Inferior parietal cortex (tissue), 1 donor: ENCODE measurements at regions not wholly inside any gene's neighbourhood (a gene's known extent, or its start where the extent isn't known, plus 50 kb on each side); places are given as distances from the start of the nearest gene placed in this dataset.
"Not testable (repeated sequence)": the region's sequence is repeated elsewhere in the genome, so short reads cannot be mapped to it uniquely, and the experiment has no call there.

Experiments
- DNase-seq: peaks from one replicate; pipeline ENCODE4 v3.0.0-alpha.2; 2016; ENCODE audit errors: extremely low spot score

DNA sequence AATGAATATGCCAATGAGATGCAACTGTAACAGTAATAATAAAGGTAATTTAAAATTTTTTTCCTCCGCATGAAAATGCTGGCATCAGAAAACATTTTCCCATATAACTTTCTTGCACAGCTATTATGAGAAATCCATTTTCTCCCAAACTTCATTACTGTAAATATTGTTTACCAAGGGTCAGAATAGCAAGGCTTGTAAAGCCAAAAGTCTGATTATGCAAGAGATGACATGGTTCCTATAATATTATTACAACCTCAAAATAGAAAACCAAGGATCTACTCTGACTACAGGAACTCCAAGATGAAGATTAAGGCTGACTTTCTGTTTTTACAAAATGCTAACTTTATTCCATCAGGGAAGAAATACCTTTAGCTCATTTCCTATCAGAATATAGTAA, 162.7 kb upstream of the CDK1 start:
- no peak for DNase-seq

DNA sequence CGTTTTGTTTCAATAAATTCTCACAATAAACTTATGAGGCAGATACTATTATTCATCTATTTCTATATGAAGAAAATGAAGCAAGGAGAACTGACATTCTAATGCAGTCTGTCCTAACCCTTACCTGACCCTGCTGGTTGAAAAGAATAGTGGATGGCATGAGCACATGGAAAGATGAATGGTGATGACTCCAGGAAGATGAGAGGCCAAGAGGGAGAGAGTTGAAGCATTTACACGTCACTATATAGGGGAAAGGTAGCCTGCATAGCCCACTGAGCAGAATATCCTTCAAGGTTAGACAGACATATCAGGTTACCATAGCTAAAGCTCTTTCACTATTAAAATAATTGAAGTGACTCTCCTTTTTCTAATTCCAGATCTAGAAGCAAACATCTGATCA, 163.9 kb upstream of the CDK1 start:
- DNase-seq: no peak

DNA sequence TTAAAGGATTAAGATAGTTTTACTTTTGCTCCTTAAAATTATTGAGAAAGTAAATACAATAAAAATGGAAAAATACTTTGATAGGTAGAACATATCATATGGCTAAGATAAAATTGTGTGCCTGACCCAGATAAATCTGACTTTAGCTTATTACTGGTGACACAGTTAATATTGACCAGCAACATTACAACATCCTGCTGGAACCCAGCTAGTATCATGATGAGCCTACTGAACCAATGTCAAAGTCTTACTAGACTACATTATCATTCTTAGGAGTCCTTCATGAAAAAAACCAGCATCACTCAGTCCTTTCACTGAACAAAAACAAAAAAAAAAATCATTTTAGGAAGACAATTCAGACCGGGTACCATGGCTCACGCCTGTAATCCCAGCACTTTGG, 164.8 kb upstream of the CDK1 start:
- DNase-seq: no peak

DNA sequence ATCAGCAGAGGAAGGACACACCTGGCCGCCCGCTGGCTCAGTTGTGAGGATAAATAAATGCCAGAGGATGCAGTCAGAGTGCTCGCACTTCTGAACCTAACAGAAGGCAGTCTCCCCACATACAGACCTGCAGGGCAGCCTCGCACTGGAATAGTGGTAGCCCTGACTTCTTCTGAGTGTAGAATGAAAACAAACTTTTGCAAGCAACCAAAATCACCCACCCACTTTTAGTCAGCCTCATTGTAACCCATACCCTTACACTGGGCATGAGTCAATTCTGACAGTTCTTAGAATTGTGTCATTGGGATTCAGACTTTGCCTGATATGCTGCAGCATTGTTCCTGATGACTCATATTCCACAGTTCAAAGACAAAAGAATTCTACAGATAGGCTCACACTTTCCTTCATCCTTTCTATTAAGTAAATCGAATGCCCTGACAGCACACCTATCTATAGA, 167.0 kb upstream of the CDK1 start:
- DNase-seq: no peak

DNA sequence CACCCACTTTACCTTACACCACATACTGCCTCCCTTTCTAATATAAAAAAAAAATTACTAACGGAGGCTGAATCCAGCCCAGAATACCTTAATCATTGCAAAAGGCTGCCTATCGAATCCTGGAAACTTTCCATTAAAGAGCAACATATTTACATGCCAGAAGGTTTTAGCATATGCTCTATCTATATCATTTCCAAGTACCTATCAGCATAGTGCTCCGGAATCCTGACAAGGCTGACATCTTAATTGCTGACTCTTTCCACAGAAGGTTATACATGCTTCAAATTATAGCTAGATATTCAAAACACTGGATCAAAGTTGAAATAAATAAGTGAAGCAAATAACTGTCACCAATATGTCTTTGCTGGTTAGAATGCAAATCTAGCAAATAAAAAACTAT, 170.9 kb upstream of the CDK1 start:
- DNase-seq: no peak

DNA sequence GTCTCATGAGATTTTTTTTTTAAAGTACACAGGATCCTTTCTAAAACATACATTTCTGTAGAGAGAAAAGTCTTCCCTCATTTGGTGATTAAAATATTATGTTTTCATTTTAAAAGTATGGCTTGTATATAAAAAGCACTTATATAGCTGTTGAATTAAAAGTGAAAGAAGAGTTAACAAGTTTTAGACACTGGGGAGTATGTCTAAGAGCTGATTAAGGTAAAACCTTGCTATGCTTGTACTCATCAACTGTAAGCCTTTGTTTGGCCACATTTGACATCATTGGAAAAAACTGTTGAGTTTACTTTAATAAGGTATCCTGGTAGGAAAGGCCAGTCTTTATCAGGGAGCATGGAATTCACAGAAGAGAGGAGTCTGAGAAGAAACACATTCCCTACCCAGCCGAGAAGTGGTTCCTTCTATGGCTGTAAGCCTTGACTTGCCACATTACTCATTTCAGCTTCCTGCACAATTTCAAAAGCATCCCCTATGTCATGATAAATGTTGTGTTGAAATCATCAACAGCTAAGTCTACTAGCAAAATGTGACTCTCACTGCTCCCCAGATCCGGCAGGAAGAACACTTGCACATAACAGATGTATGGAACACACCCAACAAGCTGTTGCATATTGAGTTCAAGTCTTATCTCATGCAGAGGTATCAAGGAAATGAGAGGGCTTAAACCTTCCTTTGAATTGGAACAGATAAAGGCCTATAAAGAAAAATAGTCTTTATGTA, 171.8 kb upstream of the CDK1 start:
- no peak for DNase-seq

DNA sequence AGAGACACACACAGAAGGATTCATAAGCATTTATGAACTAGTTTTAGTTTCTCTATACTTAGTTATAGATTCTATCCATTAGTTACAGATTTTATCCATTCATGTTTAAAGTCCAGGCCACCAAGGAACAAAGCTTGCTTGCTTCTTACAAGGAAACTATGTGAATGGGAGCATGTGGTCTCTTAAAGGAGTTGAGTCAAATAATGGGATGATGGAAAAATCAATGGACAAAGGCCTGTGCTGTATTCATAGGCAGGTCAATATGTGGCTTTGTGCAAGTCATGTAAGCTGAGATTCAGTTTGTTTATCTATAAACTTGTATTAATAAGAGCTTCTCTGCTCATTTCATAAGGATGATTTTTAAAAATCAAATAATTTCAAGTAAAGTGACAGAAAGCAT, 172.8 kb upstream of the CDK1 start:
- DNase-seq: no peak

DNA sequence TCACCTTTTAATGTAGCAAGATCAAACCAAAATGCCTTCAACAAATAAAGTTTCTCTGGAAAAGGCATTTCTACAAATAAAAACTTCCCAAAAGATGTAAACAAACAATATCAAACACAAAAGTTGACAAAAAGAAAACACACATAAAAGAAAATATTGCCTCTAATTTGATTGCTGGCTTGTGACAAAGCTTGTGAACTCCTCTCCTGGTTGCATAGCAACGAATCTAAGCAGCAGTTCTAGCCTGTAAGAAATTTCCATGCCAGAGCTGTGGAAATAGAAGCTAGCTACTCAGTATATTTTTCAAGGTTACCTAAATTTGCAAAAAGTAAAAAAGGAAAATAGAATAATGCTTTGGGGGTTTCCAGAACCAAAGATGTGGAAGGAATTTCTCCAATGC, 173.9 kb upstream of the CDK1 start:
- DNase-seq: peak; percentile 53

DNA sequence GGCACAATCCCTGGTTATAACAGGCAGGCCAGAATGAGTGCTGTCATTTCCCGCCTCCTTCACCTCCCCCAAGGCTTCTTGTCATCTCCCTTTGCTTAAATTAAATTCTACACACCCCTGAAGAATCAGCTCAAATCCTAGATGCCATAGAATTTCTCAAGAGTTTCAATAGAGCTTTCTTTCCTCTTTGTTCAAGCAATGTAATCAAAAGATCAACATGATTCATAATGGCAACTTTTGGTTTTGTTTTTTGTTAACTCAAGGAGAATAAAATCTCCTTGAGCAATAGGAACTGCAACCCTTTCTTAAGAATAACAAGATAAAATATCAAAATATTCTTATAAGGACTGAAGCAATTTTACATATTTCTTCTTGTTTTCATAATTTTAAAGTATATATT, 180.8 kb upstream of the CDK1 start:
- DNase-seq: no peak

DNA sequence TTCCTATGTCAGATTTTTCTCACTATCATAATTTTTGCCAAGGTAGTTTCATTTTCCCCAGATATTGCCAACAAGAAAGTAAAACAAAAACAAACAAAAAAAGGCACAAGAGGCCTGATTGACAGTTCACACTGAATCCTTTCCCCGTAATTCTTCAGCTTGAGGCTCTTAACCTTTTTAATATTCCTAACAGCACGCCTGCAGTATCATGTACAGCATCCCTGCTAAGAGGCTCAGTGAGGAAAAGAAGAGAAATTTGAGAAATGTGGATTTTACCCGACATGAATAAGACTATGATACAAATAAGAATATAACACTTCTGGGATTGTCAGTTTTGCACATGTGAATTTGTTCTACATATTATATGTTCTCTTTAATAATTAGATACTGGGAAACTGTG, 182.4 kb upstream of the CDK1 start:
- no peak for DNase-seq

DNA sequence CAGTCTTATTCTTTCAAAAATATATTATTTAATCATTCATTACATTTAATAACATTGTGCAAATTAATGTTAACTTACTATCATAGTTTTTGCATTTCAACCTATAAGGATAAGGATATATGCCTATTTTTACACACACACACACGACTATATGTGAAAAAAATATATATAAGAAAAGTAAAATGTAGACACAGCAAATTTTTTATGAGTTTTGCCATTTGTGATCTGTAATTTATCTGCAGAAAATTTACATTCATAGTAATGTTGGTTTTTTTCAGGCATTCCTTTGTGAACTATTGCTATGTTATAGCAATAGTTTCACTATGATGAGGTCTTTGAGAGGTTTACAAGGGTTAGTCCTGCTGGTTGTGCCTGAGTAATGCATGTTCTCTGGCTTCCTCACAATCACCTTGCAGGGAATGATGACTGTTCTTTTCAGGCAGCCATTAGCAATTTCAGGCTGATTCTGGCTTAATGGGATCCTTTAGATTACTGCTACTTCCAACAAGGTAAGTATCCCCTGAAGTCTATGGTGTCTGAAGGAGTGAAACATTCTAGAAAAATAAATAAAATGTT, 183.7 kb upstream of the CDK1 start:
- no peak for DNase-seq

DNA sequence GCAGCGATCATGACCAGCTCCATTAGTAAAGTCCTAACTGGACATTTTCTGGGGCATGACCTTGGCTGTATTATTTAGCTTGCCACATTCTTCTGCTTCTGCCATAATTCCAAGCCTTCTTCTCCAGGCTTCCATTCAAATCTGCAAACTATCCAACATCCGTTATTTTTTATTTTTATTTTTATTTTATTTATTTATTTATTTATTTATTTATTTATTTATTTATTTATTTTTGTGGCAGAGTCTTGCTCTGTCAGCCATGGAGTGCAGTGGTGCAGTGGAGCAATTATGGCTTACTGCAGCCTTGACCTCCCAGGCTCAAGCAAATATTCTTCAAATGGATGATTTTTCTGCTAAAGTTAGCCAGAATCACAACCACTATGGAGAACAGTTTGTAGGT, 187.2 kb upstream of the CDK1 start:
- DNase-seq: no peak

DNA sequence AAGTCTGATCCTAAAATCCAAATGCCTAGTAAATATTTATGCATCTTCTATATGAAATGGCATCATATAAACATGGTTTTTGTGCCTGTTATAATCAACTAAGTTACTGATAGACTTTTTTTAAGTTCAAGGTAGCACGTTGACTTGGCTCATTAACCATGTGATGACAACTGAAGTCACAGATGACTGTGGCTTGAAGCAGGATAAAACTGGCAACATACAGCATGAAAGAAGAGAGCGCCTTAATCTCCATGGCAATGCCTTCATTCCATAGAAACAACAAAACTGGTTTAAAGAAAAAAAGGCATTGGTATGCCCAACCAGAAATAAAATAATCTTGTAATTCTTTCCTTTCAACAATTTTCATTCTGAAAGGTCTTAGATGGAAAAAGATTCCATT, 188.9 kb upstream of the CDK1 start:
- no peak for DNase-seq

DNA sequence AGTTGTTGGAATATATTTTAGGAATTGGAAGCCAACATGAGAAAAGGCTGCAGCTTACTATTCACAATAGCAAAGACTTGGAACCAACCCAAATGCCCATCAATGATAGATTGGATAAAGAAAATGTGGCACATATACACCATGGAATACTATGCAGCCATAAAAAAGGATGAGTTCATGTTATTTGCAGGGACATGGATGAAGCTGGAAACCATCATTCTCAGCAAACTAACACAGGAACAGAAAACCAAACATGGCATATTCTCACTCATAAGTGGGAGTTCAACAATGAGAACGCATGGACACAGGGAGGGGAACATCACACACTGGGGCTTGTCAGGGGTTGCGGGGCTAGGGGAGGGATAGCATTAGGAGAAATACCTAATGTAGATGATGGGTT, 192.1 kb upstream of the ANK3 start:
- DNase-seq: not testable (repeated sequence)

DNA sequence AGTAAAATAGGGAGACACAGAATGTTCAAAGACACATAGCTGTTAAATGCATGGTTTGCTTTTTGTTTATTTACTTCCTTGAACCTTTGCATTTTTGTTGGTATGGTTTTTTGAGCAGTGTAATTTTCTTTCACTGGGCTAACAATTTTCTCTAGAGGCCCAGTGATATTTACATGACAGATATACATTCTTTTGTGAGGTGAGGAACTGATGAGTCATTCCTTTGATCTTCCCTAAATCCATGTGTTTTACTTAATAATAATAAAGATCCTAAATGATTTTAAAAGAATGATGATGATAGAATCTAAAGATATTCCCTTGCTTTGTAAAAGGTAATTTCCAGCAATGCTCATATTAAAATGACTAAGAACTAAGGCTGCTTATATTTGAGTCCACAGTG, 188.5 kb upstream of the ANK3 start:
- DNase-seq: no peak

DNA sequence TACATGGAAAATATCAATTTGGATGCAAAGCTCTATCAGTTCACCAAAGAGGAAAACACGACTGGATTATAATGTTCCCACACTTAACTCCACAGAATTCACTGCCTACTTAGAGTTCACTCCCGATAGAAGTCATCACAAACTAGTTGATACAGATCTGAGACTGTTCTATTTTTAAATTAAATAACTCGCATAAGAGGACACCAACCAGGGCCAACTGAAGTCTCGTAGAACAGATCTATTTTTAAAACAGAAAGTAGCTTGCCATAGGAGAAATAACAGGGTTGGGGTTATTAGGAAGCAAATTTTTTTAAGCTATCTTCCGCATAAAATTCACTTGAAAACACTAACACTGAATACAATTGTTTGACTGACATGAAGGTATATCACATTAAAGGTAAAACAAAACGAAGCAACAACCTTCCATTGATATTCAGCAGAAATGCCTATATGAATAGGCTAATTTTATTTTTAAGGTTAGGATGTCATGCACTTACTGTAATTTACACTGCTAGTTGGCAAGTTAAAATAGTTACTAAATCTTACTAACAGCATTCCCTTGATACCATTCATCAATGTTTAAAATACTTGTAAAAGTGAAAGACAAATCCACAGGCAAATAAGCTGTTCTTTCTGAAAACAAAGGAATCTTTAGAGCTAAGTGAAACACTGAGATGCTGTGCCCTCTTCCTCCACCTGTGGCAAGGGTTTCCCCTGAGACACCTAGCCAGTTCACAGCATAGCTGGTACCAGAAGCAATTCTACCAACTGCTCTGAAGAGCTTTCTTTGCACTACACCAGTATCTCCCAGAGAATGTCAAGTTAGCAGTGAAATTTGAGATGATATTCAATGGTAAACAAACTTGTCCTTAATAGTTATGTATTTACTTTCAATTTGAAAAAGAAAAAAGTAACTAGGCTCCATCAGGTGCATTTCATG, 186.7 kb upstream of the ANK3 start:
- DNase-seq: no peak

DNA sequence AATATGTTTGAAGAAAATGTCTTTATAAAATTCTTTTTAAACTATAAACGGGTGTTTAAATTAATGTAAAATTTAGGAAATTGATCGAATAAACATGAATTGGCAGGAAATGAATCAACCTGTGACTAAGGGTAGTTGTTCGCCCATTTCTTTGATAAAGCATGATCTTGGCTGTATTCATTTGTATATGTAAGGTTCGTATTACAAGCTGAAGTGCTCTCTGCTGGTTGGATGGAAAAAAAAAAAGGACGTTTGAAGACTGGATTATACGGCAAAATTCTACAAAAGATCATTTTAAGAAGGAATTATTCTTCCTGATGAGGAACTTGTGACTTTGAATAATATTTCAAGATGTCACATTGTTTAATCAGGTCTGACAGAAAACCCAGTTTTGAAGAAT, 185.4 kb upstream of the ANK3 start:
- no peak for DNase-seq

DNA sequence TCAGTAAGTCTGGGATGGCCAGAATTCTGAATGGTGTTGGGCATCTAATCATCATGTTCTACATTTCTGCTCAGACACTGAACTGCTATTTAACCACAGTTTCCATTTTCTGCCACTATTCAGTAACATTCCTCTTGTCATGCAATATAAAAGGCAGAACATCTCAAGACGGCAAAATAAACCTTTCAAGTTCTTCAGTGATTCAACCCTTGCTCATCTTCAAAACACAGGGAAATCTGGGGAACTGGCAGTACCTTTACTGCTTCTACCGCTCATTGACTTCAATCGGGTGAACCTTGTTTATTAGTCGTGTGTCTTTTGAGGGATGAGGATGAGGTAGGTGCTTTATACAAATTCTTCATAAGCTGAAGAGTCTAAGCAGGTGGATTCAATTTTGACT, 184.7 kb upstream of the ANK3 start:
- DNase-seq: no peak

DNA sequence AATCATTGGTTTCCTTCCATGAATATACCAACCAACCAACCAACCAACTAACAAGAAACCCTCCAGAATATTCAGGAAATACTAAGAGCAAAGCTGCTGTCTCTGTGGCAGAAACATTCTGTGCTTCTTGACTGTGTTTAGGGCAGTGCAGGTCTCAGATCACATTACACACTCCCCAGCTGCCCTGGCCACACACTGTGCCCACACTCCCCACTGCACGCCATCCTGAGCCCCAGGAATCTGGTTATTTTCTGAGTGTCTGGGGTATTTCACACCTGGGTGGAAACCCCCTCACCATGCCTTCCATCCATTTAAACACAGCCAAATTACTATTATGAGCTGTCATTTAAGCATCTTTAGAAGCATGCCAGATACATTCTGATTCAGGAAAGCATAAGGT, 183.7 kb upstream of the ANK3 start:
- no peak for DNase-seq

DNA sequence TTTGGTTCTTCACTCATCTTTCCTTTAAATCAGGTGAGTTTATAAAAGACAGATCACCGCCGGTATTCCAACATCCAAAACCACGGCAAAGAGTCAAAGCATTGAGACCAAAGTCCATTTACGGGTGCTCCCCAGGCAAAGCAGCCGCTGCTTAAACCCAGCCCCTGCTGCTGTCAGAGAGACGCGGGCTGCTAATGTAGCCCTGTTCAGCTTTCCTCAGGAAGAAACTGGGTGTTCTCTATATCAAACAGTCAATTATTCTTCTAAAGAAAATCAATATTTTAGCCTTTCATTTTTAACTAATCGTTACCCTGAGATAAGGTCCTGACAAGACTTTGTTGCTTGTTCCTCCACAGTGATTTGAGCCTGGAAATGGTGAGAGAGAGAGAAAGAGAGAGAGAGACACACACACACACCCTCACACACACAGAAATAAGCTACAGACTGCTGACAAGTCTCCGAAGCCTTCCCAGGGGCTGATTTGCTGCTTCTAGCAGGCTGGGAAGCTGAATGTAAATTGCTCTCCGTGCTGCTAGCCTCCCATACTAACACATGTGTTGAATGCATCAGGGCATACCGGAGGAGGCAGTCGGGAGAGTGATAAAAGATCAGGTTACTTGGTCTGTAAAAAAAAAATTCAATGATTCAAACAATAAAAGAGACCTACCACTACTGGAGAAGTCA, 183.0 kb upstream of the ANK3 start:
- DNase-seq: peak; percentile 70

DNA sequence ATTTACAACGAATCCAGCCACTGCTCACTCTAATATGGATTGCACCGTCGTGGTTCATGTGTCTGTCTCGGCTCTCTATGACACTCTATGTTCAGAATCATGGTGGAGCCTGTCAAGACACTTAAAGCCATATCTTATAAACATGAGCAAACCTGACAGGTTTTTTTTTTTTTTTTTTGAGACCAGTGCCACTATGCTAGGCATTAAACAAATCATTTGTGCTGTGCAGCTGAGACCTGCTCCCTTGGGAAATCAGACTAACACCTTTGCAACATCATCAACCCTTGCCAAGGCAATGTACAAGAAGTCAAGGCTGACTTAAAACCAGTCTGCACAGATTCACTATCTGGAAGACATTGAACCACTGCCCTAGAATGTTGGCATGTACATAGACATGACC, 181.2 kb upstream of the ANK3 start:
- DNase-seq: peak; percentile 48

DNA sequence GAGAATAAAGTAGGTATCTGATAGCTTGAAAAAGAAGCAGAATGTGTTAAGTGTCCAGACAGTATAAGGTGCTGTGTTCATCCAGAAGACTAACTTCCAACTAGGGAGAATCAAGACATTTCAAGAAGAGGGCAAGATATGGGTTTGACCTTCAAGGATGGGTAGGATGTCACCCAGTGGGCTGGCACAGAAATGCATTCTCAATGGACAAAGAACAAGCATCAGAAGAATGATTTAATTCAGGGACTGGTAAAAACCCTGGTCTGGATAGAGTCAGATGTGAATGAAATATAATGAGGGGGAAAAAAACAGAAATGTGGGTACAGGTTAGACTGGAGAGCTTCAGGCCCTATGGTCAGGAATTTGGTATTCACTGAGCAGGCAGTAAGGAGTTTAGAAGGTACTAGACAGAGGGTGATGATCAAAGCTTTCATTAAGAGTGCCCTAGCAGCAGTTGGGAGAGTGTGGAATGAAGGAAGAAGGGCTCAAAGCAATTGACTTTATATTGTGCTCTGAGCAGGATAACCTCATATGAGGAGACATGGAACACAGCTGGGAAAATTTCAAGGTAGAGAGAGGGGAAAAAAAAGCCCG, 180.7 kb upstream of the ANK3 start:
- peak; percentile 65 for DNase-seq
